DOHH2 (cell line): ENCODE measurements at regions not wholly inside any gene's neighbourhood (a gene's known extent, or its start where the extent isn't known, plus 50 kb on each side); places are given as distances from the start of the nearest gene placed in this dataset.

Experiments used
- EZH2phosphoT487 ChIP-seq: fragments of 200-600 bp; sonication (generic); IDR thresholded peaks from 2 replicates; pipeline ENCODE4 v1.6.1; 2017; ENCODE audit warnings: borderline replicate concordance, mild to moderate bottlenecking, antibody characterized with exemption, low read length, moderate library complexity, mixed read lengths
- TF ChIP-seq, protein P1 (sequence below): fragments of 200-600 bp; sonication (generic); IDR thresholded peaks from one replicate; pipeline ENCODE4 v1.5.1; 2014; ENCODE audit warnings: antibody characterized with exemption, mild to moderate bottlenecking, low read depth, low read length; ENCODE audit not compliant: poor library complexity, severe bottlenecking

DNA sequence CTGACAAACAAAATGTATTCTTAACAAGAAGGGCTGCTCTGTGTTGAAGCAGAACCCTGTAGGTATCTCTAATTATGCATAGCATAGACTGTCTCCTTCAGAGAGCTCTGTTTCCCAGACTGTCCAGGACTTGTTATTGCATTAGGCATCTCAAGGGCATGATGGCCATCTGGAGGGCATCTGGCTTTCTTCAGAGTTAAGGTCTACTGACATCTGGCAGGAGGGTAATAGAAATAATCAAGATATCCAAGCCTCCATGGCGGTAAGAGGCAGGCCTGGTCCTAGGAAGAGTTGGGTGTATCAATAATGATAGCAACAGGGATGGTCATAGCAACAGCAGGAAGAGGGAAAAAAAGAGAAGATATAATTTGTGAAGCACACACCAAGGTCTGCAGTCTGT, 161.2 kb downstream of the TTC8 start:
- TF ChIP-seq, protein P1, sequence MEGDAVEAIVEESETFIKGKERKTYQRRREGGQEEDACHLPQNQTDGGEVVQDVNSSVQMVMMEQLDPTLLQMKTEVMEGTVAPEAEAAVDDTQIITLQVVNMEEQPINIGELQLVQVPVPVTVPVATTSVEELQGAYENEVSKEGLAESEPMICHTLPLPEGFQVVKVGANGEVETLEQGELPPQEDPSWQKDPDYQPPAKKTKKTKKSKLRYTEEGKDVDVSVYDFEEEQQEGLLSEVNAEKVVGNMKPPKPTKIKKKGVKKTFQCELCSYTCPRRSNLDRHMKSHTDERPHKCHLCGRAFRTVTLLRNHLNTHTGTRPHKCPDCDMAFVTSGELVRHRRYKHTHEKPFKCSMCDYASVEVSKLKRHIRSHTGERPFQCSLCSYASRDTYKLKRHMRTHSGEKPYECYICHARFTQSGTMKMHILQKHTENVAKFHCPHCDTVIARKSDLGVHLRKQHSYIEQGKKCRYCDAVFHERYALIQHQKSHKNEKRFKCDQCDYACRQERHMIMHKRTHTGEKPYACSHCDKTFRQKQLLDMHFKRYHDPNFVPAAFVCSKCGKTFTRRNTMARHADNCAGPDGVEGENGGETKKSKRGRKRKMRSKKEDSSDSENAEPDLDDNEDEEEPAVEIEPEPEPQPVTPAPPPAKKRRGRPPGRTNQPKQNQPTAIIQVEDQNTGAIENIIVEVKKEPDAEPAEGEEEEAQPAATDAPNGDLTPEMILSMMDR: no peak
- TF ChIP-seq EZH2phosphoT487: no peak
